Upper lobe of right lung (tissue), 1 donor: ENCODE measurements at regions not wholly inside any gene's neighbourhood (a gene's known extent, or its start where the extent isn't known, plus 50 kb on each side); places are given as distances from the start of the nearest gene placed in this dataset.

Experiments
- ATAC-seq: fragments of 200-7000 bp; cut with Tn5 transposase; one replicate; pipeline ENCODE4 v1.9.1; 2020; ENCODE audit warnings: mild to moderate bottlenecking, moderate library complexity
- DNase-seq: peaks from one replicate; pipeline ENCODE4 v3.0.0-alpha.2; 2020
- H3K27ac ChIP-seq: fragments of 200-600 bp; one replicate; pipeline ENCODE4 v1.8.0; 2022
- H3K27me3 ChIP-seq: fragments of 200-600 bp; one replicate; pipeline ENCODE4 v1.8.0; 2022; ENCODE audit warnings: mild to moderate bottlenecking
- H3K36me3 ChIP-seq: fragments of 200-600 bp; one replicate; pipeline ENCODE4 v1.8.0; 2022
- H3K4me1 ChIP-seq: fragments of 200-600 bp; one replicate; pipeline ENCODE4 v1.8.0; 2022
- H3K4me3 ChIP-seq: fragments of 200-600 bp; one replicate; pipeline ENCODE4 v1.8.0; 2022; ENCODE audit warnings: mild to moderate bottlenecking
- H3K9me3 ChIP-seq: fragments of 200-600 bp; one replicate; pipeline ENCODE4 v1.8.0; 2022
- CTCF ChIP-seq: fragments of 200-600 bp; IDR thresholded peaks from one replicate; pipeline ENCODE4 v1.8.0; 2022; ENCODE audit warnings: antibody characterized with exemption
- intact Hi-C: fragments of 100-400 bp; cut with DNase I; formaldehyde crosslinking; loops from one replicate; pipeline ENCODE4 v1.11.0; 2022
- donor health status: DM: no; HTN: yes; CAD: no; lungs with severe emphysema.

- Histone ChIP-seq H3K4me1 (no peaks in the 10 kb centered on the region), H3K4me3 (no peak overlapping the region), H3K27ac (no peak overlapping the region), H3K27me3 (no peaks in the 10 kb centered on the region), H3K36me3 (no peaks in the 10 kb centered on the region), H3K9me3 (no peaks in the 10 kb centered on the region)
- intact Hi-C loops, result no loop called here
- ATAC-seq (no peak), DNase-seq (no peak)
- no peak for TF ChIP-seq CTCF
Observed at GRCh38 chr2:183416753-183417152, 292.5 kb downstream of the NUP35 start.

DNA sequence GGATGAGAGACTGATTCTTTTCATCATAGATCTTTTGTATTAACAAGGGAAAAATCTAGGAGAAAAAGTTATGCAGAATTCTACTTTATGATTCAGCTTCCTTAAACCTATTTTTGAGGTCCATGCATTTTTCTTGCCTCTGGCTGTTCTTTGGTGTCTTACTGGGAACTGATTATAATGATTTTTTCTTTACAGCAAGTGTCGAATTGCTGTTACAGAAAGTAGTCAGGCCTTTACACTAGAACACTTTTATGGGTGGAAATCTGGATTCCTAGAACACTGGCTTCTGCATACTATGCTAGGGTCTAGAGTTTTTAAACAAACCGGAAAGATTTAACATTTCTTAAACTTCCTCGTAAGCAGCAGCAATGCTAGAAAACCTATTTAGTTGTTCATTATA lies 302.6 kb downstream of the NUP35 start:
- intact Hi-C loops, result no loop called here

GRCh38 chr2:183427558-183427957 lies 303.3 kb downstream of the NUP35 start:
- no peaks in the 10 kb centered on the region for H3K4me1 ChIP-seq
- no peak for ATAC-seq
- intact Hi-C loops, result no loop called here
- peaks cover 7% of the 10 kb centered on the region for H3K9me3 ChIP-seq
- H3K36me3 ChIP-seq, result no peaks in the 10 kb centered on the region
- H3K27me3 ChIP-seq, result no peaks in the 10 kb centered on the region
- no peak overlapping the region for H3K4me3 ChIP-seq
- no peak for DNase-seq
- H3K27ac ChIP-seq, result no peak overlapping the region
- TF ChIP-seq CTCF, result no peak

More for the DNA sequence above, 302.6 kb downstream of the NUP35 start:
- DNase-seq (no peak), ATAC-seq (no peak)
- TF ChIP-seq CTCF, result no peak
- Histone ChIP-seq H3K36me3 (no peaks in the 10 kb centered on the region), H3K4me3 (no peak overlapping the region), H3K9me3 (peaks cover 7% of the 10 kb centered on the region), H3K27me3 (no peaks in the 10 kb centered on the region), H3K4me1 (no peaks in the 10 kb centered on the region), H3K27ac (no peak overlapping the region)

DNA sequence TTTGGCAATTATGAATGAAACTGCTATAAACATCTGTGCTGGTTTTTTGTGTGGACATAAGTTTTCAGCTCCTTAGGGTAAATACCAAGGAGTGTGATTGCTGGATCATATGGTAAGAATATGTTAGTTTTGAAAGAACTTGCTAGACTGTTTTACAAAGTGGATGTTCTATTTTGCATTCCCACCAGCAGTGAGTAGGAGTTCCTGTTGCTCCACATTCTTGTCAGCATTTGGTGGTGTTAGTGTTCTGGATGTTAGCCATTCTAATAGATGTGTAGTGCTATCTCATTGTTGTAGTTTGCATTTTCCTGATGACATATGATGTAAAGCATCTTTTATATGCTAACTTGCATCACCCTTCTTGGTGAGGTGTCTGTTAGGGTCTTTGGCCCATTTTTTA lies 304.6 kb downstream of the NUP35 start:
- no peaks in the 10 kb centered on the region for H3K4me1 ChIP-seq
- peaks cover 7% of the 10 kb centered on the region for H3K9me3 ChIP-seq
- TF ChIP-seq CTCF, result no peak
- no peak overlapping the region for H3K4me3 ChIP-seq
- ATAC-seq (no peak), DNase-seq (no peak)
- H3K27ac ChIP-seq, result no peak overlapping the region
- H3K27me3 ChIP-seq, result no peaks in the 10 kb centered on the region
- intact Hi-C loops, result no loop called here
- no peaks in the 10 kb centered on the region for H3K36me3 ChIP-seq

- no peaks in the 10 kb centered on the region for H3K27me3 ChIP-seq
- no peaks in the 10 kb centered on the region for H3K4me1 ChIP-seq
- H3K4me3 ChIP-seq, result no peak overlapping the region
- intact Hi-C loops, result no loop called here
- H3K9me3 ChIP-seq, result no peaks in the 10 kb centered on the region
- H3K36me3 ChIP-seq, result no peaks in the 10 kb centered on the region
- no peak overlapping the region for H3K27ac ChIP-seq
- ATAC-seq, result no peak
- no peak for TF ChIP-seq CTCF
- no peak for DNase-seq
Observed at GRCh38 chr2:183438541-183438940, 314.3 kb downstream of the NUP35 start.

- intact Hi-C loops, result no loop called here
- Histone ChIP-seq H3K4me1 (no peaks in the 10 kb centered on the region), H3K27me3 (no peaks in the 10 kb centered on the region), H3K27ac (no peak overlapping the region), H3K36me3 (no peaks in the 10 kb centered on the region), H3K4me3 (no peak overlapping the region), H3K9me3 (no peaks in the 10 kb centered on the region)
- DNase-seq, result no peak
- no peak for TF ChIP-seq CTCF
- no peak for ATAC-seq
Observed at GRCh38 chr2:183455056-183455455, 330.8 kb downstream of the NUP35 start.
